Liver (tissue), 8 donors: ENCODE measurements at regions not wholly inside any gene's neighbourhood (a gene's known extent, or its start where the extent isn't known, plus 50 kb on each side); places are given as distances from the start of the nearest gene placed in this dataset.

Experiments
- DNase-seq: peaks from one replicate; pipeline ENCODE4 v3.0.0-alpha.2; 2017; ENCODE audit warnings: low spot score
- H3K27ac ChIP-seq, 2 donors: one replicate each; pipeline ENCODE4 v1.7.0; 2013; ENCODE audit warnings: inconsistent platforms in 2 of 2, low read length in 2 of 2, control low read depth in 1 of 2, low read depth in 1 of 2, mild to moderate bottlenecking in 1 of 2
- H3K27me3 ChIP-seq, 4 donors: one replicate each; pipeline versions ENCODE4 v1.6.1 to v1.7.0; 2013; ENCODE audit warnings: low read length in 3 of 4, inconsistent platforms in 1 of 4, mild to moderate bottlenecking in 1 of 4, moderate library complexity in 1 of 4; ENCODE audit not compliant: control insufficient read depth in 4 of 4, insufficient read depth in 4 of 4
- H3K36me3 ChIP-seq, 4 donors: one replicate each; pipeline versions ENCODE4 v1.6.1 to v1.7.0; 2013; ENCODE audit warnings: low read length in 3 of 4, mild to moderate bottlenecking in 3 of 4, low read depth in 1 of 4, moderate library complexity in 1 of 4; ENCODE audit not compliant: control insufficient read depth in 4 of 4, insufficient read depth in 3 of 4
- H3K4me1 ChIP-seq, 4 donors: one replicate each; pipeline versions ENCODE4 v1.6.1 to v1.7.0; 2013; ENCODE audit warnings: low read length in 3 of 4, mild to moderate bottlenecking in 3 of 4, moderate library complexity in 1 of 4; ENCODE audit not compliant: control insufficient read depth in 4 of 4, insufficient read depth in 4 of 4
- H3K4me3 ChIP-seq, 3 donors: one replicate each; pipeline versions ENCODE4 v1.6.1 to v1.7.0; 2013; ENCODE audit warnings: low read length in 3 of 3, control low read depth in 1 of 3, low read depth in 1 of 3, mild to moderate bottlenecking in 1 of 3
- H3K9ac ChIP-seq, 2 donors: one replicate each; pipeline ENCODE4 v1.7.0; 2013; ENCODE audit warnings: low read length in 2 of 2, mild to moderate bottlenecking in 2 of 2, moderate library complexity in 2 of 2, control low read depth in 1 of 2, low read depth in 1 of 2
- H3K9me3 ChIP-seq, 4 donors: one replicate each; pipeline versions ENCODE4 v1.6.1 to v1.7.0; 2013; ENCODE audit warnings: low read length in 3 of 4; ENCODE audit not compliant: control insufficient read depth in 4 of 4
- CTCF ChIP-seq: fragments of 150-350 bp; IDR thresholded peaks from 2 replicates; pipeline ENCODE4 v1.5.1; 2017; ENCODE audit warnings: improper control_type of control experiment, low read depth, low read length; ENCODE audit not compliant: missing input control
- EGR1 ChIP-seq, 2 donors: IDR thresholded peaks; 2 replicates each; pipeline ENCODE4 v1.6.1; 2016 to 2018; ENCODE audit warnings: antibody characterized with exemption in 2 of 2, low read depth in 2 of 2
- FOXA2 ChIP-seq: IDR thresholded peaks from 2 replicates; pipeline ENCODE4 v1.6.1; 2016; ENCODE audit warnings: antibody characterized with exemption
- GABPA ChIP-seq, 2 donors: IDR thresholded peaks in 1 of 2; conservative IDR thresholded peaks in 1 of 2; 2 replicates each; pipeline ENCODE4 v1.6.1; 2016; ENCODE audit warnings: antibody characterized with exemption in 2 of 2, mild to moderate bottlenecking in 1 of 2, moderate library complexity in 1 of 2
- HNF4A ChIP-seq, 2 donors: conservative IDR thresholded peaks; 2 replicates each; pipeline ENCODE4 v1.6.1; 2016; ENCODE audit warnings: antibody characterized with exemption in 2 of 2, mild to moderate bottlenecking in 2 of 2
- HNF4G ChIP-seq: IDR thresholded peaks from 2 replicates; pipeline ENCODE4 v1.6.1; 2016; ENCODE audit warnings: antibody characterized with exemption
- JUND ChIP-seq, 2 donors: IDR thresholded peaks; 2 replicates each; pipeline ENCODE4 v1.6.1; 2016; ENCODE audit warnings: antibody characterized with exemption in 2 of 2
- NR2F2 ChIP-seq: IDR thresholded peaks from 2 replicates; pipeline ENCODE4 v1.6.1; 2016; ENCODE audit warnings: antibody characterized with exemption
- RAD21 ChIP-seq, 2 donors: IDR thresholded peaks; 2 replicates each; pipeline ENCODE4 v1.6.1; 2016; ENCODE audit warnings: antibody characterized with exemption in 2 of 2, mild to moderate bottlenecking in 2 of 2
- REST ChIP-seq: IDR thresholded peaks from 2 replicates; pipeline ENCODE4 v1.6.1; 2016; ENCODE audit warnings: antibody characterized with exemption, mild to moderate bottlenecking
- RXRA ChIP-seq, 2 donors: IDR thresholded peaks; 2 replicates each; pipeline ENCODE4 v1.6.1; 2017 to 2018; ENCODE audit warnings: antibody characterized with exemption in 2 of 2, mild to moderate bottlenecking in 1 of 2
- SP1 ChIP-seq: IDR thresholded peaks from 2 replicates; pipeline ENCODE4 v1.6.1; 2018; ENCODE audit warnings: antibody characterized with exemption, mild to moderate bottlenecking
- TAF1 ChIP-seq: conservative IDR thresholded peaks from 2 replicates; pipeline ENCODE4 v1.6.1; 2016; ENCODE audit warnings: antibody characterized with exemption, mild to moderate bottlenecking
- YY1 ChIP-seq: IDR thresholded peaks from 2 replicates; pipeline ENCODE4 v1.6.1; 2016; ENCODE audit warnings: antibody characterized with exemption, mild to moderate bottlenecking
- WGBS: extraction: QIAGEN DNeasy Blood & Tissue Kit; methylation state at CpG from one replicate; pipeline ENCODE4 v1.1.7; 2013; 5-methylcytosine and 5-hydroxymethylcytosine counted together
- TF ChIP-seq, protein P1 (sequence below): IDR thresholded peaks from 2 replicates; pipeline ENCODE4 v1.6.1; 2016; ENCODE audit warnings: antibody characterized with exemption
- TF ChIP-seq, protein P2 (sequence below): IDR thresholded peaks from 2 replicates; pipeline ENCODE4 v1.6.1; 2016; ENCODE audit warnings: antibody characterized with exemption
- donor health status: healthy.
- donor health status: healthy.
- donor health status: healthy.
- donor health status: healthy.
- donor health status: healthy.

DNA sequence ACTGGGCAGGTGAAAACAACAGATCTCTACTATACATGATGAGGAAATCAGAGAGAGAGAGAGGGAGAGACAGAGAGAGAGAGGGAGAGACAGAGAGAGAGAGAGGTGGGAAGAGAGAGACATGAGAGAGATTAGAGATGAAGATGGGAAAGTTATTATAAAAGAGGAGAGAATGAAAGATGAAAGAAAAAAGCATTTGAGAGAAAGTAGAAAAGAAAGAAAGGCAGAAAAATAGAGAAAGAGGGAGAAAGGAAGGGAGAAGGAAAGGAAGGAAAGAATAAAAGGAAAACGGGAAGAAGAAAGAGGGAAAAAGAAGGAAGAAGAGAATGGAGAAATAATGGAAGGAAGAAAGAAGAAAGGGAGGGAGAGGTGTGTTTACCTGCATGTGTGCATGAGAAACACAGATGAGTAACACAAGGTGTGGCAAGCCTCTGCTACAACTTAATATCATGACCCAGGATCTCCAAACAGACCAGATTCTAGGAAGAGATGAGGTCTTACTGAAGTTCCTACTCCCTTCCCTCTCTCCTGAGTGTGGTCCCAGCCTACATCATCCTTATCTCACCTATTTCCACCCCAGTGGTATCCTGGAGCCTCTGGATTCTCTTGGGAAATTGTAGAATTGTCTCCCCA, 176.3 kb downstream of the C12orf75 start (continued):
- TF ChIP-seq TAF1 (no peak), SP1 (no peak), RXRA (IDR thresholded peaks at IDR 0.05) (no peak), RAD21 (IDR thresholded peaks at IDR 0.05) (no peak), GABPA (IDR thresholded peaks at IDR 0.05 in 1 of 2, conservative IDR thresholded peaks at IDR 0.05 in 1 of 2) (no peak), FOXA2 (no peak), REST (no peak), HNF4A (conservative IDR thresholded peaks at IDR 0.05) (no peak)

GRCh38 chr12:105507311-105508038, 177.0 kb downstream of the C12orf75 start:
- H3K27ac ChIP-seq, result no peak overlapping the region
- H3K4me1 ChIP-seq, result no peaks in the 10 kb centered on the region
- no peak for TF ChIP-seq NR2F2
- TF ChIP-seq RAD21 (IDR thresholded peaks at IDR 0.05), result no peak
- no peak for TF ChIP-seq YY1
- no peak for TF ChIP-seq HNF4G
- no peak for TF ChIP-seq TAF1
- TF ChIP-seq, protein P1, sequence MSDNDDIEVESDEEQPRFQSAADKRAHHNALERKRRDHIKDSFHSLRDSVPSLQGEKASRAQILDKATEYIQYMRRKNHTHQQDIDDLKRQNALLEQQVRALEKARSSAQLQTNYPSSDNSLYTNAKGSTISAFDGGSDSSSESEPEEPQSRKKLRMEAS, result no peak
- TF ChIP-seq CTCF, result no peak
- TF ChIP-seq, protein P2, sequence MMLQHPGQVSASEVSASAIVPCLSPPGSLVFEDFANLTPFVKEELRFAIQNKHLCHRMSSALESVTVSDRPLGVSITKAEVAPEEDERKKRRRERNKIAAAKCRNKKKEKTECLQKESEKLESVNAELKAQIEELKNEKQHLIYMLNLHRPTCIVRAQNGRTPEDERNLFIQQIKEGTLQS, result no peak
- TF ChIP-seq EGR1 (IDR thresholded peaks at IDR 0.05; ENCODE audit: low read depth in 2 of 2), result no peak
- TF ChIP-seq FOXA2, result no peak
- TF ChIP-seq JUND (IDR thresholded peaks at IDR 0.05), result no peak
- no peak for DNase-seq
- no peaks in the 10 kb centered on the region for H3K9me3 ChIP-seq
- no peak overlapping the region for H3K4me3 ChIP-seq
- no peaks in the 10 kb centered on the region for H3K36me3 ChIP-seq
- H3K27me3 ChIP-seq, result no peaks in the 10 kb centered on the region
- H3K9ac ChIP-seq, result no peak overlapping the region
- WGBS, result 88% methylated on average over 10 of the region's 10 CpGs
